ENCODE measurements at regions not wholly inside any gene's neighbourhood (a gene's known extent, or its start where the extent isn't known, plus 50 kb on each side); places are given as distances from the start of the nearest gene placed in this dataset.

GRCh38 chr11:134463716-134464115 is 51.7 kb upstream of the B3GAT1 start:
- Histone ChIP-seq H3K14ac (ENCODE audit: insufficient read depth, low read length) (no peak overlapping the region), H2BK15ac (ENCODE audit: low read depth, low read length) (no peak overlapping the region), H4K20me1 (ENCODE audit: control insufficient read depth, insufficient read depth, insufficient read length) (no peaks in the 10 kb centered on the region), H3K4me1 (ENCODE audit: insufficient read depth, low read length) (no peaks in the 10 kb centered on the region), H3K4me2 (ENCODE audit: insufficient read depth, insufficient read length, low read length) (no peak overlapping the region), H2BK20ac (ENCODE audit: low read depth, low read length, poor library complexity, severe bottlenecking) (no peak overlapping the region), H4K5ac (ENCODE audit: insufficient read length, low read depth, low read length) (no peak overlapping the region), H4K8ac (replicated peaks; ENCODE audit: insufficient read length, low read depth, low read length) (no peak overlapping the region), H3K9me3 (ENCODE audit: control insufficient read depth, low read depth, low read length) (no peaks in the 10 kb centered on the region), H3T11ph (ENCODE audit: low read length) (no peak overlapping the region), H3K27me3 (ENCODE audit: insufficient read depth, low read length) (peaks cover 4% of the 10 kb centered on the region; the same call in 1 of the 2 replicates), H2BK120ac (ENCODE audit: low read depth, low read length, poor library complexity, severe bottlenecking) (no peak overlapping the region), H3K27ac (ENCODE audit: insufficient read length, low read depth, low read length) (no peak overlapping the region), H3K79me1 (ENCODE audit: insufficient read depth, low read depth, low read length, poor library complexity, severe bottlenecking) (no peaks in the 10 kb centered on the region), H3K23me2 (ENCODE audit: insufficient read length, low read depth, low read length, poor library complexity, severe bottlenecking) (no peaks in the 10 kb centered on the region), H3K79me2 (ENCODE audit: insufficient read depth, low read length) (no peaks in the 10 kb centered on the region), H3K9ac (ENCODE audit: extremely low read depth, insufficient read length, low read length) (no peak overlapping the region), H2BK5ac (ENCODE audit: insufficient read length, low read length) (no peak overlapping the region), H3K56ac (ENCODE audit: insufficient read length, low read depth, low read length) (no peak overlapping the region), H3K4ac (ENCODE audit: low read depth, low read length) (no peak overlapping the region), H2AK5ac (ENCODE audit: insufficient read length, low read length) (no peak overlapping the region), H2BK12ac (ENCODE audit: insufficient read length, low read depth, low read length) (no peak overlapping the region), H4K91ac (ENCODE audit: insufficient read length, low read depth, low read length) (no peak overlapping the region), H3K23ac (ENCODE audit: insufficient read length, low read depth, low read length) (no peak overlapping the region), H2AFZ (ENCODE audit: low read length) (no peak overlapping the region), H3K18ac (ENCODE audit: insufficient read length, low read depth, low read length) (no peak overlapping the region)
- no peak for DNase-seq
- no CpG with 5 or more reads among the region's 5 CpGs for WGBS (ENCODE audit: extremely low coverage, insufficient read length, low lambda C conversion rate)
- peaks cover 29 to 38% of the 10 kb centered on the region in 2 experiments for H3K4me1 Mint-ChIP-seq
- H3K27me3 Mint-ChIP-seq (ENCODE audit: low read depth) = peaks cover 83% of the 10 kb centered on the region
- no peak overlapping the region for H3K4me3 Mint-ChIP-seq
- H3K36me3 Mint-ChIP-seq (ENCODE audit: insufficient read depth in 1 of 3, low read depth in 3 of 3) = no peaks in the 10 kb centered on the region
- H3K9me3 Mint-ChIP-seq = no peaks in the 10 kb centered on the region; a peak in 1 of 5 replicates
- no peak for TF ChIP-seq CTCF (conservative IDR thresholded peaks at IDR 0.05)
- no peak overlapping the region for H3K27ac Mint-ChIP-seq
